Neural progenitor cell (in vitro differentiated cells): ENCODE measurements at regions not wholly inside any gene's neighbourhood (a gene's known extent, or its start where the extent isn't known, plus 50 kb on each side); places are given as distances from the start of the nearest gene placed in this dataset.

Experiments
- CTCF ChIP-seq: fragments of 200-600 bp; sonication (generic); IDR thresholded peaks from 2 replicates; pipeline ENCODE4 v1.5.1; 2017; ENCODE audit warnings: antibody characterized with exemption, mild to moderate bottlenecking
- EZH2 ChIP-seq: fragments of 200-600 bp; sonication (generic); IDR thresholded peaks from 2 replicates; pipeline ENCODE4 v1.6.1; 2017; ENCODE audit warnings: antibody characterized with exemption, mild to moderate bottlenecking, moderate library complexity

GRCh38 chr20:50284811-50285375, 94.3 kb downstream of the CEBPB start:
- no peak for TF ChIP-seq CTCF
- TF ChIP-seq EZH2: no peak
